SU-DHL-6 (cell line): ENCODE measurements at regions not wholly inside any gene's neighbourhood (a gene's known extent, or its start where the extent isn't known, plus 50 kb on each side); places are given as distances from the start of the nearest gene placed in this dataset.

ENCODE experiments used
- EZH2phosphoT487 ChIP-seq: fragments of 200-600 bp; sonication (generic), shearing (Covaris generic); conservative IDR thresholded peaks from 2 replicates; pipeline ENCODE4 v1.6.1; 2018; ENCODE audit warnings: mild to moderate bottlenecking, antibody characterized with exemption, low read length, moderate library complexity, mixed read lengths
- TF ChIP-seq, protein P1 (sequence below): fragments of 200-600 bp; sonication (generic); IDR thresholded peaks from one replicate; pipeline ENCODE4 v1.5.1; 2017; ENCODE audit warnings: antibody characterized with exemption, mild to moderate bottlenecking, low read length, moderate library complexity; ENCODE audit not compliant: insufficient read depth, poor library complexity, severe bottlenecking

DNA sequence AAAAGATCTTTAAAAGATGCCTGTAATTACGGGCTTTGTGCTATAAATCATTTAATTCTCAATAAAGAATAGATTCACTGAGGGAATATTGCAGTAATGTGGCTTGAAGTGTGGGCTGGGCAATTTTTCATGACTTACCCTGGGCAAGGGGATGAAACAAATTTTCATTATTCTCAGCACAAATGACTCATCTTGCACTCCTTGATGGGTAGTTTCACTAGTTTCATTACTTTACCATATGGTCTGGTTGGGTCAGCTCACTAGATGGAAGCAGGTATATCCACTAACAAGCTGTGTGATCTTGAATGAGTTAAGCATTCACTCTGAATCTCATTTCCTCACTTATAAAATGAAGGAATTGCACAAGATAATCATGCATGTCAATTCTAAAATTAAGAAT, 234.3 kb downstream of the ABCC12 start:
- TF ChIP-seq, protein P1, sequence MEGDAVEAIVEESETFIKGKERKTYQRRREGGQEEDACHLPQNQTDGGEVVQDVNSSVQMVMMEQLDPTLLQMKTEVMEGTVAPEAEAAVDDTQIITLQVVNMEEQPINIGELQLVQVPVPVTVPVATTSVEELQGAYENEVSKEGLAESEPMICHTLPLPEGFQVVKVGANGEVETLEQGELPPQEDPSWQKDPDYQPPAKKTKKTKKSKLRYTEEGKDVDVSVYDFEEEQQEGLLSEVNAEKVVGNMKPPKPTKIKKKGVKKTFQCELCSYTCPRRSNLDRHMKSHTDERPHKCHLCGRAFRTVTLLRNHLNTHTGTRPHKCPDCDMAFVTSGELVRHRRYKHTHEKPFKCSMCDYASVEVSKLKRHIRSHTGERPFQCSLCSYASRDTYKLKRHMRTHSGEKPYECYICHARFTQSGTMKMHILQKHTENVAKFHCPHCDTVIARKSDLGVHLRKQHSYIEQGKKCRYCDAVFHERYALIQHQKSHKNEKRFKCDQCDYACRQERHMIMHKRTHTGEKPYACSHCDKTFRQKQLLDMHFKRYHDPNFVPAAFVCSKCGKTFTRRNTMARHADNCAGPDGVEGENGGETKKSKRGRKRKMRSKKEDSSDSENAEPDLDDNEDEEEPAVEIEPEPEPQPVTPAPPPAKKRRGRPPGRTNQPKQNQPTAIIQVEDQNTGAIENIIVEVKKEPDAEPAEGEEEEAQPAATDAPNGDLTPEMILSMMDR: no peak
- TF ChIP-seq EZH2phosphoT487: no peak
